ENCODE measurements at regions not wholly inside any gene's neighbourhood (a gene's known extent, or its start where the extent isn't known, plus 50 kb on each side); places are given as distances from the start of the nearest gene placed in this dataset.

GRCh38 chr7:32161708-32162107 is 91.5 kb upstream of the PDE1C start:
- peak overlapping the region; percentile 61 for H3K27ac ChIP-seq (ENCODE audit: low read depth, low read length)
- CTCF ChIA-PET, result interaction anchor here (1.1 kb wide), 1 partner anchor 418 kb away, joined by 3 read pairs; no protein-coding TSS in a partner anchor
- no peak for TF ChIP-seq CTCF (IDR thresholded peaks at IDR 0.05; ENCODE audit: low read depth, low read length)
- no peaks in the 10 kb centered on the region for H3K27me3 ChIP-seq (ENCODE audit: control insufficient read depth, insufficient read depth, low read length)
- peaks cover 4% of the 10 kb centered on the region; the same call in 1 of the 2 replicates for H3K9me3 ChIP-seq (ENCODE audit: control insufficient read depth, insufficient read depth, low read length)
- POLR2A ChIA-PET, result interaction anchor here (2.1 kb wide), 1 partner anchor 19 kb away, joined by 9 read pairs; no protein-coding TSS in a partner anchor
- no peak for DNase-seq (ENCODE audit: low read depth, low spot score)
- H3K4me3 ChIP-seq (ENCODE audit: low read depth, low read length), result no peak overlapping the region

DNA sequence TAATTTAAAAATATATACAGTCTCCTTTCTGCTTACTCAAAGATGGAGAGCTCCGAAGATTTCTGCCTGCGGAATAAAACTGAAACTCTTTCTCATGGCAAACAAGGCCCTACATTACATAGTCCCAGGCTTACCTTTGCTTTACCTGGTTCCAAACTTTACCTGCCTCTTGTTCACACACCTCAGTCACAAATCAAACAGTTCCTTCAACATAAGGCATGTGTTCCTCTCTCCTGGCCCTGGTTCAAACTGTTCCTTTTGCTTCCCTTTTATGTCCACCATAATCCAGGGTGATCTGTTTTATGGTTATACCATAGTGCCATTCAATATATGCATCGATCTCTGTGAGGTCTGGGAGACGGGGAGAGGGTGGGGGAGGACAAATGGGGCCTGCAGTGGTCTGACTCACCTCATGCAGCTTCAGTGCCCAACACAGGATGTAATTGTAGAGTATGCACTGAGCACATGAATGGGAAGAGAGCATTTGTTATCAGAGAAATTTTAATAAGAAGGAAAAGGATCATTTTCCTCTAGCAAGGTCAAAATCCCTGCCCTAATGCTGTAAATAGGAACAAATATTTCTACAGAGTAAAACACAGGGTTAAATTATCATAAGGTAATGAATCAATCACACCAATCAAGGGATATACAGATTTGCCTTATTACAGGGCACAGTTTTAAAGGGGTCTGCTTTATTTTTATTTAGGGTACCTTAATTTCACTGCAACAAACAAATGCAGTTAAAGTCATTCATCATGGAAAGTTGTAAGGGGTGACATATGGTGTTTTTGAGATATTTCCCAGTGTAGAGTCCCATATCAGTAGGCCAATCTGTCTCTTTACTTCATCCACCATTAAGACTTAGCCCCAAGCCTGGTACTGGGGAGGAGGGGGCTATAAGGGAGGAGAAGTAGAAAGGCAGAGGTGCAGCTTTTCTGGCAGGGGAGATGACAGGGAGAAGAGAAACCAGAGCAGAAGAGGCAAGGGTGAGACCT is 88.8 kb upstream of the PDE1C start:
- H3K27me3 ChIP-seq (ENCODE audit: control insufficient read depth, insufficient read depth, low read length), result no peaks in the 10 kb centered on the region
- no peak for DNase-seq (ENCODE audit: low read depth, low spot score)
- no peak for TF ChIP-seq CTCF (IDR thresholded peaks at IDR 0.05; ENCODE audit: low read depth, low read length)
- peaks cover 8% of the 10 kb centered on the region; the same call in 1 of the 2 replicates for H3K9me3 ChIP-seq (ENCODE audit: control insufficient read depth, insufficient read depth, low read length)
- no peak overlapping the region for H3K4me3 ChIP-seq (ENCODE audit: low read depth, low read length)
- no peak overlapping the region for H3K27ac ChIP-seq (ENCODE audit: low read depth, low read length)
- ChIA-PET CTCF (interaction anchor here (1.7 kb wide), 1 partner anchor 415 kb away, joined by 4 read pairs; no protein-coding TSS in a partner anchor), POLR2A (no interaction called here)

DNA sequence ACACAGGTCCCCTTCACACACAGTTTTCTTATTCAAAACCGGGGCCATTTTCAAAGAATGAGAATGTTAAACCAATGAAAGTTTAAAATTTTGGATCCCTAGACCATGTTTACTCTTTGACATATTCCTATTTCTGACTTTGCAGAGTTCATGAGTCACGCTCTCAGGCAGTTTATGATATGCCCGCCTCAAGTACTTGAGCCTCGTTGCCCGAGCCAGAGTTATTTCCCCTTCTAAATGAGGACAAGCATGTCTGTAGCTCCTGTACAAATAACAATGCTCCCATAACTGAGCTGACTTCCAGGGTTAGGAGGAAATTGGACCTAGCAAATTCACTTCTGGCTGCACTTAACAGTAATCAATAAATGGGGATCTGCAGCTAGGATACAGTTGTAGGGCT is 87.9 kb upstream of the PDE1C start:
- Histone ChIP-seq H3K27me3 (ENCODE audit: control insufficient read depth, insufficient read depth, low read length) (no peaks in the 10 kb centered on the region), H3K9me3 (ENCODE audit: control insufficient read depth, insufficient read depth, low read length) (peaks cover 10% of the 10 kb centered on the region; the same call in 1 of the 2 replicates), H3K27ac (ENCODE audit: low read depth, low read length) (no peak overlapping the region), H3K4me3 (ENCODE audit: low read depth, low read length) (no peak overlapping the region)
- DNase-seq (ENCODE audit: low read depth, low spot score), result no peak
- ChIA-PET CTCF (interaction anchor here (1.7 kb wide), 1 partner anchor 414 kb away, joined by 4 read pairs; no protein-coding TSS in a partner anchor), POLR2A (no interaction called here)
- no peak for TF ChIP-seq CTCF (IDR thresholded peaks at IDR 0.05; ENCODE audit: low read depth, low read length)

DNA sequence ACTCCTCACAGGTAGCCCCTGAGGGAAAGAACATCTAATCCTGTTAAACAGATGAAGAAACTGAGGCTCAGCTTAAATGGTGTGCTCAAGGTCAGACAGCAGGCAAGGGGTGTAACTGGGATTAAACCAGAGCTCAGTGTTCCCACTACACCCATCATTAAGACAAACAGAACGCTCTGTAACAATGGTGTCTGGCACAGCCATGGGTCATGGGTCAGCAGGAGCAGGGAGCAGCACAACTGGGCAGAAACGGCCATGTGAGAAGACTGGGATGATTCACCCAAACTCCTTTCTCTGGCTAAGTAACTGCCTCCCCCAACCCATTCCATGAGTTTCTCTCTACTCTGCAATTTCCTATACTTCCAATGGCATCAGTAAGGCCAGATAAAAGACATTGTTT is 85.5 kb upstream of the PDE1C start:
- TF ChIP-seq CTCF (IDR thresholded peaks at IDR 0.05; ENCODE audit: low read depth, low read length), result no peak
- Histone ChIP-seq H3K27ac (ENCODE audit: low read depth, low read length) (no peak overlapping the region), H3K4me3 (ENCODE audit: low read depth, low read length) (no peak overlapping the region), H3K9me3 (ENCODE audit: control insufficient read depth, insufficient read depth, low read length) (peaks cover 10% of the 10 kb centered on the region; the same call in 1 of the 2 replicates), H3K27me3 (ENCODE audit: control insufficient read depth, insufficient read depth, low read length) (no peaks in the 10 kb centered on the region)
- ChIA-PET POLR2A (no interaction called here), CTCF (no interaction called here)
- no peak for DNase-seq (ENCODE audit: low read depth, low spot score)

DNA sequence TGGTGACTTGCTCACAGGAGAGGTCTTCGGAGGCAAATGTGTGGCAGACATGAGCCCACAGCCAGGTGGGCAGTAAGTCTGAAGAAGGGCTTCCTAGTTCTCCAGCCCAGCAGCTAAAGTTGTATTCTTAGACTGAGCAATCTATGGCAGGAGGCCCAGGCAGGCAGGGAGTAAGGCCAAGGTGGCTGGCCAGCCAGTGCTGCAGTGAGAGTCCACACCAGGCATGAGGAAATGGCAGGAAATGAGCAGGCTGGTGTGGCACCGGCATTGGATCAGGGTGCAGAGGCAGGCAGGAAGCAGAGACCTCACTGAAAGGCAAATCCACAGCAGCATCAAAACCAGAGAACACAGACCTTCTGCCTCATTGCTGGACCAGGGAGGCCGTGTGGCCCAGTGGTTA is 84.6 kb upstream of the PDE1C start:
- no peaks in the 10 kb centered on the region for H3K27me3 ChIP-seq (ENCODE audit: control insufficient read depth, insufficient read depth, low read length)
- TF ChIP-seq CTCF (IDR thresholded peaks at IDR 0.05; ENCODE audit: low read depth, low read length), result no peak
- no peak overlapping the region for H3K4me3 ChIP-seq (ENCODE audit: low read depth, low read length)
- no peak for DNase-seq (ENCODE audit: low read depth, low spot score)
- H3K9me3 ChIP-seq (ENCODE audit: control insufficient read depth, insufficient read depth, low read length), result peaks cover 9% of the 10 kb centered on the region; the same call in 1 of the 2 replicates
- POLR2A ChIA-PET, result no interaction called here
- H3K27ac ChIP-seq (ENCODE audit: low read depth, low read length), result no peak overlapping the region
- CTCF ChIA-PET, result no interaction called here
